NCI-H1436 (cell line): ENCODE measurements at regions not wholly inside any gene's neighbourhood (a gene's known extent, or its start where the extent isn't known, plus 50 kb on each side); places are given as distances from the start of the nearest gene placed in this dataset.

Experiments
- DNase-seq: peaks from one replicate; lab custom pipeline; 2025; lab: John Stamatoyannopoulos, UW

GRCh38 chr10:107814865-107815487, 650.5 kb upstream of the SORCS1 start:
- peak; percentile 15 for DNase-seq

- DNase-seq = no peak
These were observed 649.1 kb upstream of the SORCS1 start for GRCh38 chr10:107813451-107814162.

GRCh38 chr10:107809889-107810288, 645.4 kb upstream of the SORCS1 start:
- no peak for DNase-seq

- no peak for DNase-seq
These were observed 643.3 kb upstream of the SORCS1 start for GRCh38 chr10:107807836-107808235.

- no peak for DNase-seq
These were observed 641.5 kb upstream of the SORCS1 start for GRCh38 chr10:107806026-107806425.

GRCh38 chr10:107803546-107803945, 639.0 kb upstream of the SORCS1 start:
- DNase-seq = no peak

- no peak for DNase-seq
These were observed 635.6 kb upstream of the SORCS1 start for GRCh38 chr10:107800061-107800460.

GRCh38 chr10:107790271-107790670, 625.8 kb upstream of the SORCS1 start:
- no peak for DNase-seq

GRCh38 chr10:107771066-107771465, 606.6 kb upstream of the SORCS1 start:
- no peak for DNase-seq

GRCh38 chr10:107767185-107767584, 602.7 kb upstream of the SORCS1 start:
- no peak for DNase-seq

- DNase-seq = no peak
These were observed 590.3 kb upstream of the SORCS1 start for GRCh38 chr10:107754814-107755213.

GRCh38 chr10:107749235-107749634, 584.7 kb upstream of the SORCS1 start:
- DNase-seq = no peak

- no peak for DNase-seq
These were observed 583.3 kb upstream of the SORCS1 start for GRCh38 chr10:107747851-107748250.

- DNase-seq = no peak
These were observed 577.5 kb upstream of the SORCS1 start for GRCh38 chr10:107741971-107742370.

- DNase-seq = no peak
These were observed 576.6 kb upstream of the SORCS1 start for GRCh38 chr10:107740962-107741690.

GRCh38 chr10:107739951-107740350, 575.4 kb upstream of the SORCS1 start:
- no peak for DNase-seq

- DNase-seq = no peak
These were observed 569.0 kb upstream of the SORCS1 start for GRCh38 chr10:107733328-107734130.

GRCh38 chr10:107732045-107732444, 567.5 kb upstream of the SORCS1 start:
- no peak for DNase-seq

- DNase-seq = no peak
These were observed 564.3 kb upstream of the SORCS1 start for GRCh38 chr10:107728807-107729206.

GRCh38 chr10:107727767-107728317, 563.3 kb upstream of the SORCS1 start:
- DNase-seq = no peak

GRCh38 chr10:107718864-107719263, 554.4 kb upstream of the SORCS1 start:
- DNase-seq = no peak

- no peak for DNase-seq
These were observed 552.5 kb upstream of the SORCS1 start for GRCh38 chr10:107717046-107717445.
